PC-9 (cell line): ENCODE measurements at regions not wholly inside any gene's neighbourhood (a gene's known extent, or its start where the extent isn't known, plus 50 kb on each side); places are given as distances from the start of the nearest gene placed in this dataset.

Experiments used
- EZH2 ChIP-seq: fragments of 200-600 bp; sonication (generic); IDR thresholded peaks from 2 replicates; pipeline ENCODE4 v1.8.0; 2017; ENCODE audit warnings: antibody characterized with exemption, low read depth
- TF ChIP-seq, protein P1 (sequence below): fragments of 200-600 bp; sonication (generic); conservative IDR thresholded peaks from 2 replicates; pipeline ENCODE4 v1.6.1; 2017; ENCODE audit warnings: mixed run types, antibody characterized with exemption, mild to moderate bottlenecking, moderate library complexity

DNA sequence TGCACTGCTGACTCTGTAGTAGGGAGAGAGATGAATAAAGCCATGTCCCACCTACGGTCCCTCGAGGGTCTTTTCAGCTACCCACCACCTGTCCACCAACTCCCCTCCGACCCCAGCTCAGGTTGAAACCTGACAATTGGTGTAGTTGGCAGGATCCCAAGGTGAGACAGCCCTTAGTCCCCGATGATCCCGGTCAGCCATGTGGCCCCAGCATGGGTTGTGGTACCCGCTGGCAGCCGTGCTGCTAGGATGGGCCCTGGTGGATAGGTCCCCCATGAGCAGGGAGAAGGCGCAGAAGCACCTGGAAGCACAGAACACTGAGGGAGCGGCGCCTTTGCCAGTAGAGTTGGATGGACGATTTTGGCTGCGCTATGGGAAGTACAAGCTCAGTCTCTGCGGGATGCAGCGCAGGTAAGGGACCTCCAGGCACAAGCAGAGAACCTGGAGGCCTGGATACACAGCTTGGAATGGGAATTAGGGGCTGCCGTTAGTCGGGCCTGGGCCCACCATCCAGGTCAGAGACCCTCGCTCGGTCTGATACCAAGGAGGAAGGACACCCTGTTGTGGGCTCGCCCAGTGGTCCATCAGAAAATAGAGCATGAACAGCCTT lies 694.6 kb upstream of the AGA start:
- TF ChIP-seq, protein P1, sequence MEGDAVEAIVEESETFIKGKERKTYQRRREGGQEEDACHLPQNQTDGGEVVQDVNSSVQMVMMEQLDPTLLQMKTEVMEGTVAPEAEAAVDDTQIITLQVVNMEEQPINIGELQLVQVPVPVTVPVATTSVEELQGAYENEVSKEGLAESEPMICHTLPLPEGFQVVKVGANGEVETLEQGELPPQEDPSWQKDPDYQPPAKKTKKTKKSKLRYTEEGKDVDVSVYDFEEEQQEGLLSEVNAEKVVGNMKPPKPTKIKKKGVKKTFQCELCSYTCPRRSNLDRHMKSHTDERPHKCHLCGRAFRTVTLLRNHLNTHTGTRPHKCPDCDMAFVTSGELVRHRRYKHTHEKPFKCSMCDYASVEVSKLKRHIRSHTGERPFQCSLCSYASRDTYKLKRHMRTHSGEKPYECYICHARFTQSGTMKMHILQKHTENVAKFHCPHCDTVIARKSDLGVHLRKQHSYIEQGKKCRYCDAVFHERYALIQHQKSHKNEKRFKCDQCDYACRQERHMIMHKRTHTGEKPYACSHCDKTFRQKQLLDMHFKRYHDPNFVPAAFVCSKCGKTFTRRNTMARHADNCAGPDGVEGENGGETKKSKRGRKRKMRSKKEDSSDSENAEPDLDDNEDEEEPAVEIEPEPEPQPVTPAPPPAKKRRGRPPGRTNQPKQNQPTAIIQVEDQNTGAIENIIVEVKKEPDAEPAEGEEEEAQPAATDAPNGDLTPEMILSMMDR = no peak
- no peak for TF ChIP-seq EZH2
